HCT116 (cell line): ENCODE measurements at regions not wholly inside any gene's neighbourhood (a gene's known extent, or its start where the extent isn't known, plus 50 kb on each side); places are given as distances from the start of the nearest gene placed in this dataset.

Experiments used
- ATAC-seq: fragments of 200-7000 bp; cut with Tn5 transposase; 2 replicates; pipeline ENCODE4 v1.9.1; 2020; ENCODE audit warnings: mild to moderate bottlenecking, moderate library complexity
- BruUV-seq: library from RNA; stranded (reverse); fragments of 400-500 nt; replicated peaks from 2 replicates; lab custom pipeline; 2021; lab: Mats Ljungman, UMichigan
- CTCF ChIA-PET: fragments of 300-600 bp; sonication (Branson Sonifier 250); formaldehyde crosslinking; loops from one replicate; lab custom pipeline; 2021; ENCODE audit warnings: antibody characterized with exemption; lab: Charles Lee
- POLR2A ChIA-PET: fragments of 300-600, 350-600 bp; sonication (Branson Sonifier 250); formaldehyde crosslinking; loops from one replicate; lab custom pipeline; 2021; ENCODE audit warnings: antibody characterized with exemption; lab: Charles Lee
- RAD21 ChIA-PET, 2 experiments: fragments of 300-600 bp; sonication (Branson Sonifier 250); formaldehyde crosslinking; loops; one replicate each; lab custom pipeline; 2023; ENCODE audit warnings: low total read pairs in 2 of 2; ENCODE audit not compliant: uncharacterized antibody in 2 of 2, unreplicated experiment in 2 of 2, low non-redundant PET in 1 of 2; lab: Charles Lee
- DNase-seq: peaks from one replicate; pipeline ENCODE4 v3.0.0-alpha.2; 2010; ENCODE audit warnings: low read depth, low spot score
- H2AFZ ChIP-seq: fragments of 200-600 bp; shearing (Covaris generic), sonication (generic); 2 replicates; pipeline ENCODE4 v1.6.1; 2017; ENCODE audit warnings: low read depth, mixed run types, mixed read lengths, antibody characterized with exemption, low read length; ENCODE audit not compliant: poor library complexity, severe bottlenecking
- H3K27ac ChIP-seq: 2 replicates; pipeline ENCODE4 v1.5.1; 2012; ENCODE audit warnings: low read depth, low read length
- H3K27me3 ChIP-seq: fragments of 200-600 bp; sonication (generic); 2 replicates; pipeline ENCODE4 v1.6.1; 2016; ENCODE audit warnings: mixed run types, low read length, mixed read lengths; ENCODE audit not compliant: insufficient read depth
- H3K36me3 ChIP-seq, 2 experiments: fragments of 200-500 bp in 1 of 2; fragments of 200-600 bp in 1 of 2; sonication (Bioruptor generic) in 1 of 2; sonication (generic) in 1 of 2; 2 replicates each; pipeline versions ENCODE4 v1.5.1 to v1.6.1; 2014 to 2016; ENCODE audit warnings: low read length in 2 of 2, inconsistent platforms in 1 of 2, mixed read lengths in 1 of 2, mixed run types in 1 of 2; ENCODE audit not compliant: insufficient read depth in 2 of 2, control insufficient read depth in 1 of 2
- H3K4me1 ChIP-seq, 2 experiments: fragments of 200-600 bp in 1 of 2; sonication (generic) in 1 of 2; 2 replicates each; pipeline versions ENCODE4 v1.5.1 to v1.6.1; 2012 to 2017; ENCODE audit warnings: low read length in 2 of 2, inconsistent platforms in 1 of 2, mild to moderate bottlenecking in 1 of 2, mixed read lengths in 1 of 2, mixed run types in 1 of 2, moderate library complexity in 1 of 2; ENCODE audit not compliant: insufficient read depth in 2 of 2, control insufficient read depth in 1 of 2
- H3K4me2 ChIP-seq: fragments of 200-600 bp; sonication (generic); 2 replicates; pipeline ENCODE4 v1.6.1; 2017; ENCODE audit warnings: mixed run types, low read length, mixed read lengths
- H3K4me3 ChIP-seq, 2 experiments: fragments of 200-600 bp in 1 of 2; sonication (generic) in 1 of 2; replicated peaks in 1 of 2; 2 replicates each; pipeline ENCODE4 v1.5.1; 2011 to 2016; ENCODE audit warnings: low read length in 2 of 2, control low read depth in 1 of 2, low read depth in 1 of 2, mild to moderate bottlenecking in 1 of 2, mixed read lengths in 1 of 2, mixed run types in 1 of 2
- H3K79me2 ChIP-seq: fragments of 200-600 bp; sonication (generic); 2 replicates; pipeline ENCODE4 v1.6.1; 2017; ENCODE audit warnings: mild to moderate bottlenecking, mixed run types, low read length, moderate library complexity, mixed read lengths; ENCODE audit not compliant: insufficient read depth
- H3K9ac ChIP-seq: fragments of 200-600 bp; sonication (generic); 2 replicates; pipeline ENCODE4 v1.6.1; 2016; ENCODE audit warnings: low read length, mixed read lengths
- H3K9me2 ChIP-seq: fragments of 200-600 bp; sonication (generic), shearing (Covaris generic); 2 replicates; pipeline ENCODE4 v1.6.1; 2017; ENCODE audit warnings: mixed run types, mild to moderate bottlenecking, moderate library complexity; ENCODE audit not compliant: insufficient read depth
- H3K9me3 ChIP-seq, 2 experiments: fragments of 200-500 bp in 1 of 2; fragments of 200-600 bp in 1 of 2; sonication (Bioruptor generic) in 1 of 2; sonication (generic) in 1 of 2; 2 replicates each; pipeline ENCODE4 v1.6.1; 2014 to 2017; ENCODE audit warnings: low read length in 2 of 2, mixed read lengths in 2 of 2, inconsistent platforms in 1 of 2, low read depth in 1 of 2, mild to moderate bottlenecking in 1 of 2, mixed run types in 1 of 2, moderate library complexity in 1 of 2; ENCODE audit not compliant: control insufficient read depth in 1 of 2, insufficient read depth in 1 of 2
- H4K20me1 ChIP-seq: fragments of 200-600 bp; sonication (generic), shearing (Covaris generic); 2 replicates; pipeline ENCODE4 v1.6.1; 2017; ENCODE audit warnings: mixed run types, mild to moderate bottlenecking, moderate library complexity; ENCODE audit not compliant: insufficient read depth
- ELF1 ChIP-seq: IDR thresholded peaks from 2 replicates; pipeline ENCODE4 v1.6.1; 2012; ENCODE audit warnings: low read depth, borderline replicate concordance
- EZH2 ChIP-seq: fragments of 200-600 bp; sonication (generic); IDR thresholded peaks from 2 replicates; pipeline ENCODE4 v1.6.1; 2017; ENCODE audit warnings: antibody characterized with exemption, mixed run types
- FOSL1 ChIP-seq: IDR thresholded peaks from 2 replicates; pipeline ENCODE4 v1.6.1; 2012; ENCODE audit warnings: low read depth
- JUND ChIP-seq: IDR thresholded peaks from 2 replicates; pipeline ENCODE4 v1.6.1; 2012
- POLR2A ChIP-seq: IDR thresholded peaks from 2 replicates; pipeline ENCODE4 v1.7.0; 2011; ENCODE audit warnings: borderline replicate concordance; ENCODE audit not compliant: insufficient read depth, insufficient read length; ENCODE audit errors: extremely low read depth
- POLR2AphosphoS5 ChIP-seq: IDR thresholded peaks from 2 replicates; pipeline ENCODE4 v1.6.1; 2011; ENCODE audit warnings: mild to moderate bottlenecking, low read depth, low read length, moderate library complexity
- SIN3A ChIP-seq: IDR thresholded peaks from 2 replicates; pipeline ENCODE4 v1.6.1; 2012; ENCODE audit warnings: low read depth
- SP1 ChIP-seq: IDR thresholded peaks from 2 replicates; pipeline ENCODE4 v1.6.1; 2012; ENCODE audit warnings: low read depth
- SRF ChIP-seq: IDR thresholded peaks from 2 replicates; pipeline ENCODE4 v1.6.1; 2012; ENCODE audit warnings: low read depth
- ZFX ChIP-seq: fragments of 450-650 bp; IDR thresholded peaks from 2 replicates; pipeline ENCODE4 v1.6.1; 2017
- intact Hi-C: fragments of 100-400 bp; cut with micrococcal nuclease; formaldehyde crosslinking; loops from 2 replicates; pipeline ENCODE4 v1.10.0; 2022
- TF ChIP-seq, protein P1 (sequence below): IDR thresholded peaks from 2 replicates; pipeline ENCODE4 v1.6.1; 2012; ENCODE audit warnings: low read depth
- TF ChIP-seq, protein P2 (sequence below): IDR thresholded peaks from 2 replicates; pipeline ENCODE4 v1.6.1; 2012
- TF ChIP-seq, protein P3 (sequence below): IDR thresholded peaks from 2 replicates; pipeline ENCODE4 v1.6.1; 2012

DNA sequence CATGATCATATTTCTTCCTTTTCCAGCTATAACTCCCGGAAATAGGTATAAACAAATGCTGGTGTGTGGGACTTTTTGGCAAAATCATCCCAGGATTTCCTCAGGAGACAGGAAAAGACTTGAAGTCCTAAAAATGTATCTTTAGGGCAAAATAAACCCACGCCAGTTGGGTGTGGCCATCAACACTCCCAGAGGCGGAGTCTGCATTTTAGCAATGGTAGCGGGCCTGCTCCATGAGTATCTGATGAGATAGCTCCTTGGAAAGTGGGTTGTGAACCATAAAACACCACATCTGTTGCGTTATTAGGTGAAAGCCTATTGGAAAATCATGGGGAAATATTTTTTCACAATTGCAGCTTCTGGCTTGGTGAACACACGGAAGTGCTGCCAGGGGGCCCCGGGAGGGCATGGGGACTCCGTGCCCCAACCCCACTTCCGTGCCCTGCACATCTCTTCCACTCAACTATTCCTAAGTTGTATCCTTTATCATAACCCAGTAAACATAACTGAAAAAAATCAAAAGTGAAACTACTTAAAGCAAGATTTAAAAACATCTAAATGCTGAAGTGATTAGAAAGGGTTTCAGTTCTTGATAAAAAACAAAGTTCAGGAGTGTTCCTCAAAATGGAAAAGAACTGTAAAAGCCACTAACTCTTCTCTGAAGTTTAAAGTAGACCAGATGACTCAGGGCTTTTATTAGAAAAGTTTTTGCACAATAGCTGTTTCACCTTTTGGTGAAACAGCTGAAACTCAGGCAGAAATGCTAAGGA lies 111.2 kb downstream of the LRRC70 start:
- no peak for TF ChIP-seq ZFX
- TF ChIP-seq JUND: no peak
- no peak for TF ChIP-seq SP1
- TF ChIP-seq, protein P1, sequence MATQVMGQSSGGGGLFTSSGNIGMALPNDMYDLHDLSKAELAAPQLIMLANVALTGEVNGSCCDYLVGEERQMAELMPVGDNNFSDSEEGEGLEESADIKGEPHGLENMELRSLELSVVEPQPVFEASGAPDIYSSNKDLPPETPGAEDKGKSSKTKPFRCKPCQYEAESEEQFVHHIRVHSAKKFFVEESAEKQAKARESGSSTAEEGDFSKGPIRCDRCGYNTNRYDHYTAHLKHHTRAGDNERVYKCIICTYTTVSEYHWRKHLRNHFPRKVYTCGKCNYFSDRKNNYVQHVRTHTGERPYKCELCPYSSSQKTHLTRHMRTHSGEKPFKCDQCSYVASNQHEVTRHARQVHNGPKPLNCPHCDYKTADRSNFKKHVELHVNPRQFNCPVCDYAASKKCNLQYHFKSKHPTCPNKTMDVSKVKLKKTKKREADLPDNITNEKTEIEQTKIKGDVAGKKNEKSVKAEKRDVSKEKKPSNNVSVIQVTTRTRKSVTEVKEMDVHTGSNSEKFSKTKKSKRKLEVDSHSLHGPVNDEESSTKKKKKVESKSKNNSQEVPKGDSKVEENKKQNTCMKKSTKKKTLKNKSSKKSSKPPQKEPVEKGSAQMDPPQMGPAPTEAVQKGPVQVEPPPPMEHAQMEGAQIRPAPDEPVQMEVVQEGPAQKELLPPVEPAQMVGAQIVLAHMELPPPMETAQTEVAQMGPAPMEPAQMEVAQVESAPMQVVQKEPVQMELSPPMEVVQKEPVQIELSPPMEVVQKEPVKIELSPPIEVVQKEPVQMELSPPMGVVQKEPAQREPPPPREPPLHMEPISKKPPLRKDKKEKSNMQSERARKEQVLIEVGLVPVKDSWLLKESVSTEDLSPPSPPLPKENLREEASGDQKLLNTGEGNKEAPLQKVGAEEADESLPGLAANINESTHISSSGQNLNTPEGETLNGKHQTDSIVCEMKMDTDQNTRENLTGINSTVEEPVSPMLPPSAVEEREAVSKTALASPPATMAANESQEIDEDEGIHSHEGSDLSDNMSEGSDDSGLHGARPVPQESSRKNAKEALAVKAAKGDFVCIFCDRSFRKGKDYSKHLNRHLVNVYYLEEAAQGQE: no peak
- TF ChIP-seq, protein P2, sequence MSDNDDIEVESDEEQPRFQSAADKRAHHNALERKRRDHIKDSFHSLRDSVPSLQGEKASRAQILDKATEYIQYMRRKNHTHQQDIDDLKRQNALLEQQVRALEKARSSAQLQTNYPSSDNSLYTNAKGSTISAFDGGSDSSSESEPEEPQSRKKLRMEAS: no peak
- DNase-seq (no peak), ATAC-seq (no peak)
- no TSS peak for BruUV-seq
- POLR2A ChIA-PET: no interaction called here
- no peaks in the 10 kb centered on the region for H3K4me1 ChIP-seq
- no peaks in the 10 kb centered on the region for H3K9me3 ChIP-seq
- H3K9ac ChIP-seq: no peak overlapping the region
- no peaks in the 10 kb centered on the region for H3K79me2 ChIP-seq
- intact Hi-C loops: no loop called here
- no peak overlapping the region for H3K27ac ChIP-seq
- RAD21 ChIA-PET: no interaction called here
- H4K20me1 ChIP-seq: no peaks in the 10 kb centered on the region
- no peak overlapping the region for H3K4me2 ChIP-seq
- H3K4me3 ChIP-seq: no peak overlapping the region
- H3K27me3 ChIP-seq: no peaks in the 10 kb centered on the region
- no peak overlapping the region for H2AFZ ChIP-seq
- CTCF ChIA-PET: no interaction called here
- H3K9me2 ChIP-seq: no peaks in the 10 kb centered on the region
- no peaks in the 10 kb centered on the region for H3K36me3 ChIP-seq

DNA sequence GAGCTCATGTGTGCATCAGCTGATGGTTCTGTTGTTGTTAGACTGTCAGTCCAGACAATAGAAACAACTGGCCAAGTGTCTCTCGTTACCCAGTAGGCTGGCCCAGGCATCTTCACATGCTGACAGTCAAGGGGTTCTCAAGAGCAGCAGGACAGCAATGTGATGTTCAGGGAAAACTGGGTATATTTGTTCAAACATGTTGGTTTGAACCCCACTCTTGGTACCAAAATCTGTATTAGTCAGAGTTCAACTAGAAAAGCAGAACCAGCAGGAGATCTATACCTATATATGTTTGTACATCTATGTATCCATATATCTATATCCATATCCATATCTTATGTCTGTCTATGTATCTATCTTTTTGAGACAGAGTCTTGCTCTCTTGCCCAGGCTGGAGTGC lies 108.1 kb downstream of the LRRC70 start:
- DNase-seq: no peak
- POLR2A ChIA-PET: no interaction called here
- H2AFZ ChIP-seq: no peak overlapping the region
- TF ChIP-seq ZFX (no peak), SIN3A (no peak), POLR2A (no peak), SRF (no peak), POLR2AphosphoS5 (no peak), FOSL1 (no peak), EZH2 (no peak), ELF1 (no peak)
- TF ChIP-seq, protein P2: no peak
- TF ChIP-seq, protein P1: no peak
- TF ChIP-seq, protein P3, sequence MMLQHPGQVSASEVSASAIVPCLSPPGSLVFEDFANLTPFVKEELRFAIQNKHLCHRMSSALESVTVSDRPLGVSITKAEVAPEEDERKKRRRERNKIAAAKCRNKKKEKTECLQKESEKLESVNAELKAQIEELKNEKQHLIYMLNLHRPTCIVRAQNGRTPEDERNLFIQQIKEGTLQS: no peak

More for the DNA sequence above, 108.1 kb downstream of the LRRC70 start:
- Histone ChIP-seq H3K4me1 (no peaks in the 10 kb centered on the region), H3K4me3 (no peak overlapping the region), H3K9me3 (no peaks in the 10 kb centered on the region), H3K9ac (no peak overlapping the region), H3K36me3 (no peaks in the 10 kb centered on the region), H3K9me2 (no peaks in the 10 kb centered on the region), H3K79me2 (no peaks in the 10 kb centered on the region), H3K27me3 (no peaks in the 10 kb centered on the region), H3K27ac (no peak overlapping the region), H3K4me2 (no peak overlapping the region), H4K20me1 (no peaks in the 10 kb centered on the region)
- ChIA-PET CTCF (no interaction called here), RAD21 (no interaction called here)
- intact Hi-C loops: no loop called here
- no TSS peak for BruUV-seq
- no peak for ATAC-seq
